SK-N-SH (cell line): ENCODE measurements at regions not wholly inside any gene's neighbourhood (a gene's known extent, or its start where the extent isn't known, plus 50 kb on each side); places are given as distances from the start of the nearest gene placed in this dataset.
A peak's percentile ranks its signal among the peaks of the same experiment; 100 is the strongest.

ENCODE experiments used
- CTCF ChIA-PET: fragments of 300-600, 350-600 bp; formaldehyde crosslinking; extraction: SDS; loops from one replicate; lab custom pipeline; 2021; lab: Yijun Ruan, JAX
- POLR2A ChIA-PET: fragments of 350-600 bp; sonication (Branson Sonifier 250); formaldehyde crosslinking; extraction: SDS; loops from one replicate; lab custom pipeline; 2020; ENCODE audit warnings: antibody characterized with exemption, inconsistent platforms; lab: Yijun Ruan, JAX
- DNase-seq: peaks from one replicate; pipeline ENCODE4 v3.0.0; 2012
- H2AFZ ChIP-seq: fragments of 200-600 bp; sonication (generic); 2 replicates; pipeline ENCODE4 v1.8.1; 2016; ENCODE audit warnings: antibody characterized with exemption, mild to moderate bottlenecking, low read depth
- H3F3A ChIP-seq: fragments of 200-600 bp; sonication (generic); replicated peaks from 2 replicates; pipeline ENCODE3; 2016; ENCODE audit warnings: antibody characterized with exemption, mild to moderate bottlenecking; ENCODE audit not compliant: insufficient read depth
- H3K27ac ChIP-seq, 2 experiments: fragments of 200-500 bp in 1 of 2; fragments of 200-600 bp in 1 of 2; sonication (Bioruptor generic) in 1 of 2; sonication (generic), shearing (Covaris generic) in 1 of 2; 2 replicates each; pipeline versions ENCODE4 v1.5.1 to v1.6.1; 2014 to 2016; ENCODE audit warnings: low read depth in 2 of 2, inconsistent platforms in 1 of 2, low read length in 1 of 2, mild to moderate bottlenecking in 1 of 2, mixed read lengths in 1 of 2
- H3K27me3 ChIP-seq: fragments of 200-600 bp; sonication (generic), shearing (Covaris generic); 2 replicates; pipeline ENCODE4 v1.6.1; 2016; ENCODE audit warnings: mixed run types; ENCODE audit not compliant: insufficient read depth
- H3K36me3 ChIP-seq, 2 experiments: fragments of 200-500 bp in 1 of 2; fragments of 200-600 bp in 1 of 2; sonication (Bioruptor generic) in 1 of 2; sonication (generic) in 1 of 2; replicated peaks in 1 of 2; 2 replicates each; pipeline versions ENCODE3 to v1.5.1; 2014 to 2016; ENCODE audit warnings: low read length in 1 of 2, mild to moderate bottlenecking in 1 of 2; ENCODE audit not compliant: insufficient read depth in 2 of 2, control insufficient read depth in 1 of 2
- H3K4me1 ChIP-seq, 2 experiments: fragments of 200-500 bp in 1 of 2; fragments of 200-600 bp in 1 of 2; sonication (Bioruptor generic) in 1 of 2; sonication (generic), shearing (Covaris generic) in 1 of 2; 2 replicates each; pipeline versions ENCODE4 v1.5.1 to v1.6.1; 2014 to 2016; ENCODE audit warnings: low read depth in 1 of 2, low read length in 1 of 2, mixed run types in 1 of 2; ENCODE audit not compliant: insufficient read depth in 2 of 2, control insufficient read depth in 1 of 2
- H3K4me2 ChIP-seq: fragments of 200-600 bp; sonication (generic), shearing (Covaris generic); 2 replicates; pipeline ENCODE4 v1.6.1; 2017; ENCODE audit warnings: mixed run types
- H3K4me3 ChIP-seq, 2 experiments: fragments of 200-500 bp in 1 of 2; fragments of 200-600 bp in 1 of 2; sonication (Bioruptor generic) in 1 of 2; sonication (generic), shearing (Covaris generic) in 1 of 2; 2 replicates each; pipeline versions ENCODE4 v1.5.1 to v1.8.1; 2014 to 2016; ENCODE audit warnings: low read depth in 2 of 2, inconsistent platforms in 1 of 2, low read length in 1 of 2, mild to moderate bottlenecking in 1 of 2, mixed read lengths in 1 of 2, moderate library complexity in 1 of 2
- H3K79me2 ChIP-seq: fragments of 200-600 bp; sonication (generic); 2 replicates; pipeline ENCODE4 v1.8.1; 2017; ENCODE audit warnings: mild to moderate bottlenecking; ENCODE audit not compliant: insufficient read depth
- H3K9ac ChIP-seq: fragments of 200-600 bp; sonication (generic); 2 replicates; pipeline ENCODE4 v1.6.1; 2017; ENCODE audit warnings: mixed run types
- H3K9me2 ChIP-seq: fragments of 200-600 bp; sonication (generic); 2 replicates; pipeline ENCODE4 v1.6.1; 2017; ENCODE audit warnings: mixed run types
- H3K9me3 ChIP-seq: fragments of 200-600 bp; sonication (generic); 2 replicates; pipeline ENCODE4 v1.6.1; 2017; ENCODE audit warnings: mixed run types, mild to moderate bottlenecking, moderate library complexity
- H4K20me1 ChIP-seq: fragments of 200-600 bp; sonication (generic); 2 replicates; pipeline ENCODE4 v1.6.1; 2017; ENCODE audit warnings: mild to moderate bottlenecking, mixed run types; ENCODE audit not compliant: insufficient read depth
- CHD2 ChIP-seq: fragments of 150-350 bp; IDR thresholded peaks from 2 replicates; pipeline ENCODE4 v1.6.1; 2018; ENCODE audit warnings: low read length; ENCODE audit not compliant: partially characterized antibody
- IRF3 ChIP-seq: fragments of 150-350 bp; IDR thresholded peaks from 2 replicates; pipeline ENCODE4 v1.6.1; 2016; ENCODE audit warnings: mild to moderate bottlenecking, low read depth, low read length
- JUND ChIP-seq: IDR thresholded peaks from 2 replicates; pipeline ENCODE4 v1.4.0; 2012
- MAX ChIP-seq: IDR thresholded peaks from 2 replicates; pipeline ENCODE4 v1.4.0; 2012; ENCODE audit warnings: low read depth
- NRF1 ChIP-seq: IDR thresholded peaks from 2 replicates; pipeline ENCODE4 v1.6.1; 2012; ENCODE audit warnings: low read depth, mild to moderate bottlenecking, low read length
- PBX3 ChIP-seq: IDR thresholded peaks from 2 replicates; pipeline ENCODE4; 2012
- RAD21 ChIP-seq: IDR thresholded peaks from 2 replicates; pipeline ENCODE4 v1.6.1; 2012; ENCODE audit warnings: mild to moderate bottlenecking, low read length
- RXRA ChIP-seq: IDR thresholded peaks from 2 replicates; pipeline ENCODE4 v1.4.0; 2012; ENCODE audit warnings: low read depth, mild to moderate bottlenecking, borderline replicate concordance
- SIN3A ChIP-seq: IDR thresholded peaks from 2 replicates; pipeline ENCODE4 v1.6.1; 2012; ENCODE audit warnings: low read depth, mild to moderate bottlenecking, low read length, moderate library complexity, borderline replicate concordance
- SMC3 ChIP-seq: IDR thresholded peaks from 2 replicates; pipeline ENCODE4 v1.6.1; 2012; ENCODE audit warnings: low read depth, low read length, improper control_type of control experiment
- WGBS: methylation state at CpG from one replicate; pipeline ENCODE4 v1.1.6; 2017; ENCODE audit warnings: low lambda C conversion rate; 5-methylcytosine and 5-hydroxymethylcytosine counted together
- TF ChIP-seq, protein P1 (sequence below): IDR thresholded peaks from 2 replicates; pipeline ENCODE4 v1.4.0; 2012; ENCODE audit warnings: low read depth, borderline replicate concordance
- TF ChIP-seq, protein P2 (sequence below): fragments of 200-600 bp; sonication (generic); IDR thresholded peaks from 2 replicates; pipeline ENCODE4 v1.6.1; 2017; ENCODE audit warnings: antibody characterized with exemption, mild to moderate bottlenecking, moderate library complexity

DNA sequence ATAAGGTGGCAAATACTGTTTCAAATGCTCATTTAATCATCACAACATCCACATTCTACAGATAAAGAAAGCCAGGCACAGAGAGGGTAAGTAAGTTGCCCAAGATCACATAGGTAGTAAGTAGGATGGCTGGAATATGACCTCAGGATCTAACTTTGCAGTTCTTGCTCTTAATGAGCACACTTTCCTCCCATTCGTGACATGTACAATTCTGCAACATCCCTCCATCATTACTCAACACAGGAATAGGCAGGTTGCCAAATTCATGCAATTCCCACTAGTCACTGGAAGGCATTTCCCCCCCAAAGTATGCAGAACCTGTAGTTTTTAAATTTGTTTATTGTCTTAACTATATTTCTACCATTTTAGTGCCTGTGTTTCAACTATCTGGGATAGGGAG is 109.2 kb downstream of the OLFM4 start:
- Histone ChIP-seq H3K9me2 (no peaks in the 10 kb centered on the region), H3K4me2 (no peak overlapping the region), H2AFZ (peak overlapping the region; percentile 44; the same call in 1 of the 2 replicates), H4K20me1 (no peaks in the 10 kb centered on the region), H3K27ac (no peak overlapping the region), H3K36me3 (no peaks in the 10 kb centered on the region), H3K4me1 (no peaks in the 10 kb centered on the region; a peak in 1 of 4 replicates), H3K9ac (no peak overlapping the region), H3K79me2 (no peaks in the 10 kb centered on the region), H3F3A (no peaks in the 10 kb centered on the region), H3K9me3 (no peaks in the 10 kb centered on the region), H3K27me3 (no peaks in the 10 kb centered on the region), H3K4me3 (no peak overlapping the region)
- CTCF ChIA-PET = interaction anchor here (1.2 to 7.4 kb wide), 2 partner anchors 8 to 15 kb away, joined by 3 to 46 read pairs; no protein-coding TSS in a partner anchor
- WGBS = 10% methylated on average over 1 of the region's 1 CpG
- TF ChIP-seq JUND (no peak), SIN3A (no peak), IRF3 (no peak), RXRA (no peak), MAX (no peak), SMC3 (no peak), PBX3 (no peak), RAD21 (no peak)
- TF ChIP-seq, protein P1, sequence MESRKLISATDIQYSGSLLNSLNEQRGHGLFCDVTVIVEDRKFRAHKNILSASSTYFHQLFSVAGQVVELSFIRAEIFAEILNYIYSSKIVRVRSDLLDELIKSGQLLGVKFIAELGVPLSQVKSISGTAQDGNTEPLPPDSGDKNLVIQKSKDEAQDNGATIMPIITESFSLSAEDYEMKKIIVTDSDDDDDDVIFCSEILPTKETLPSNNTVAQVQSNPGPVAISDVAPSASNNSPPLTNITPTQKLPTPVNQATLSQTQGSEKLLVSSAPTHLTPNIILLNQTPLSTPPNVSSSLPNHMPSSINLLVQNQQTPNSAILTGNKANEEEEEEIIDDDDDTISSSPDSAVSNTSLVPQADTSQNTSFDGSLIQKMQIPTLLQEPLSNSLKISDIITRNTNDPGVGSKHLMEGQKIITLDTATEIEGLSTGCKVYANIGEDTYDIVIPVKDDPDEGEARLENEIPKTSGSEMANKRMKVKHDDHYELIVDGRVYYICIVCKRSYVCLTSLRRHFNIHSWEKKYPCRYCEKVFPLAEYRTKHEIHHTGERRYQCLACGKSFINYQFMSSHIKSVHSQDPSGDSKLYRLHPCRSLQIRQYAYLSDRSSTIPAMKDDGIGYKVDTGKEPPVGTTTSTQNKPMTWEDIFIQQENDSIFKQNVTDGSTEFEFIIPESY = no peak
- POLR2A ChIA-PET = no interaction called here
- no peak for DNase-seq

- CTCF ChIA-PET = interaction anchor here (0.9 to 7.4 kb wide), 3 partner anchors 9 to 171 kb away, joined by 3 to 46 read pairs (median 3); no protein-coding TSS in a partner anchor
- Histone ChIP-seq H3K9ac (no peak overlapping the region), H3K9me3 (no peaks in the 10 kb centered on the region), H3K27me3 (no peaks in the 10 kb centered on the region), H2AFZ (no peak overlapping the region), H3F3A (no peaks in the 10 kb centered on the region), H3K4me1 (no peaks in the 10 kb centered on the region; a peak in 2 of 4 replicates), H3K9me2 (no peaks in the 10 kb centered on the region), H3K36me3 (no peaks in the 10 kb centered on the region), H4K20me1 (no peaks in the 10 kb centered on the region), H3K4me3 (no peak overlapping the region), H3K79me2 (no peaks in the 10 kb centered on the region), H3K4me2 (no peak overlapping the region), H3K27ac (no peak overlapping the region)
- TF ChIP-seq NRF1 = no peak
- TF ChIP-seq SIN3A = no peak
- TF ChIP-seq CHD2 = no peak
- TF ChIP-seq RXRA = no peak
- TF ChIP-seq, protein P2, sequence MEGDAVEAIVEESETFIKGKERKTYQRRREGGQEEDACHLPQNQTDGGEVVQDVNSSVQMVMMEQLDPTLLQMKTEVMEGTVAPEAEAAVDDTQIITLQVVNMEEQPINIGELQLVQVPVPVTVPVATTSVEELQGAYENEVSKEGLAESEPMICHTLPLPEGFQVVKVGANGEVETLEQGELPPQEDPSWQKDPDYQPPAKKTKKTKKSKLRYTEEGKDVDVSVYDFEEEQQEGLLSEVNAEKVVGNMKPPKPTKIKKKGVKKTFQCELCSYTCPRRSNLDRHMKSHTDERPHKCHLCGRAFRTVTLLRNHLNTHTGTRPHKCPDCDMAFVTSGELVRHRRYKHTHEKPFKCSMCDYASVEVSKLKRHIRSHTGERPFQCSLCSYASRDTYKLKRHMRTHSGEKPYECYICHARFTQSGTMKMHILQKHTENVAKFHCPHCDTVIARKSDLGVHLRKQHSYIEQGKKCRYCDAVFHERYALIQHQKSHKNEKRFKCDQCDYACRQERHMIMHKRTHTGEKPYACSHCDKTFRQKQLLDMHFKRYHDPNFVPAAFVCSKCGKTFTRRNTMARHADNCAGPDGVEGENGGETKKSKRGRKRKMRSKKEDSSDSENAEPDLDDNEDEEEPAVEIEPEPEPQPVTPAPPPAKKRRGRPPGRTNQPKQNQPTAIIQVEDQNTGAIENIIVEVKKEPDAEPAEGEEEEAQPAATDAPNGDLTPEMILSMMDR = no peak
- POLR2A ChIA-PET = no interaction called here
- DNase-seq = no peak
- 79% methylated on average over 14 of the region's 14 CpGs for WGBS
Observed at GRCh38 chr13:53138376-53139036, 109.9 kb downstream of the OLFM4 start.
